Endothelial cell of umbilical vein (primary cell): ENCODE measurements at regions not wholly inside any gene's neighbourhood (a gene's known extent, or its start where the extent isn't known, plus 50 kb on each side); places are given as distances from the start of the nearest gene placed in this dataset.

Experiments used
- BruUV-seq: library from RNA; stranded (reverse); fragments of 400-500 nt; replicated peaks from 2 replicates; lab custom pipeline; 2021; lab: Mats Ljungman, UMichigan
- CTCF ChIA-PET: fragments of 300-600, 350-600 bp; sonication (Branson Sonifier 250); formaldehyde crosslinking; loops from one replicate; lab custom pipeline; 2021; ENCODE audit warnings: antibody characterized with exemption, inconsistent platforms; lab: Charles Lee
- POLR2A ChIA-PET: fragments of 300-600, 350-600 bp; sonication (Branson Sonifier 250); formaldehyde crosslinking; loops from one replicate; lab custom pipeline; 2021; ENCODE audit warnings: antibody characterized with exemption, inconsistent platforms; lab: Charles Lee
- DNase-seq: peaks from one replicate; pipeline ENCODE4 v3.0.0-alpha.2; 2011; ENCODE audit warnings: low read depth, low spot score
- FAIRE-seq: peaks from 2 replicates; lab custom pipeline; 2011; peaks lifted over from hg19 to GRCh38; lab: Jason Lieb, UNC
- H2AFZ ChIP-seq: 2 replicates; pipeline ENCODE4 v1.6.0; 2012; ENCODE audit warnings: low read depth, low read length, control low read depth, inconsistent platforms
- H3K27ac ChIP-seq: 2 replicates; pipeline ENCODE4 v1.5.1; 2011; ENCODE audit warnings: low read depth, mild to moderate bottlenecking, control low read depth, low read length, moderate library complexity; ENCODE audit not compliant: insufficient read depth
- H3K27me3 ChIP-seq, 2 experiments: 2 replicates each; pipeline versions ENCODE4 v1.6.0 to v1.6.1; 2011; ENCODE audit warnings: low read length in 2 of 2, mixed read lengths in 1 of 2; ENCODE audit not compliant: control insufficient read depth in 2 of 2, insufficient read depth in 2 of 2
- H3K36me3 ChIP-seq, 2 experiments: 2 replicates in 1 of 2; 3 replicates in 1 of 2; pipeline ENCODE4 v1.5.1; 2011; ENCODE audit warnings: low read length in 2 of 2, mild to moderate bottlenecking in 1 of 2, moderate library complexity in 1 of 2; ENCODE audit not compliant: control insufficient read depth in 2 of 2, insufficient read depth in 2 of 2; ENCODE audit errors: extremely low read depth in 1 of 2
- H3K4me1 ChIP-seq: 3 replicates; pipeline ENCODE4 v1.5.1; 2011; ENCODE audit warnings: mild to moderate bottlenecking, low read length; ENCODE audit not compliant: control insufficient read depth, insufficient read depth; ENCODE audit errors: extremely low read depth
- H3K4me2 ChIP-seq: 2 replicates; pipeline ENCODE4 v1.6.1; 2011; ENCODE audit warnings: low read length, control low read depth, mixed read lengths; ENCODE audit not compliant: insufficient read depth
- H3K4me3 ChIP-seq, 3 experiments: fragments of 200-600 bp in 1 of 3; sonication (generic), shearing (Covaris generic) in 1 of 3; replicated peaks in 1 of 3; 2 replicates each; pipeline ENCODE4 v1.5.1; 2011 to 2016; ENCODE audit warnings: control low read depth in 3 of 3, low read length in 3 of 3, mild to moderate bottlenecking in 2 of 3, inconsistent platforms in 1 of 3, low read depth in 1 of 3, moderate library complexity in 1 of 3; ENCODE audit not compliant: insufficient read depth in 1 of 3
- H3K79me2 ChIP-seq: 2 replicates; pipeline ENCODE4 v1.6.0; 2012; ENCODE audit warnings: low read length, inconsistent platforms; ENCODE audit not compliant: control insufficient read depth, insufficient read depth
- H3K9ac ChIP-seq: replicated peaks from 2 replicates; pipeline ENCODE3; 2011; ENCODE audit warnings: low read length, control low read depth; ENCODE audit not compliant: insufficient read depth; ENCODE audit errors: extremely low read depth
- H3K9me1 ChIP-seq: replicated peaks from 3 replicates; pipeline ENCODE4 v1.6.0; 2011; ENCODE audit warnings: mild to moderate bottlenecking, low read length; ENCODE audit not compliant: control insufficient read depth, insufficient read depth; ENCODE audit errors: extremely low read depth
- H3K9me3 ChIP-seq: replicated peaks from 2 replicates; pipeline ENCODE4 v1.5.1; 2012; ENCODE audit warnings: low read length, inconsistent platforms; ENCODE audit not compliant: control insufficient read depth, insufficient read depth
- H4K20me1 ChIP-seq: replicated peaks from 2 replicates; pipeline ENCODE3; 2011; ENCODE audit warnings: mild to moderate bottlenecking, low read length; ENCODE audit not compliant: control insufficient read depth, insufficient read depth; ENCODE audit errors: extremely low read depth
- CTCF ChIP-seq, 2 donors: IDR thresholded peaks; 1 replicate in 1 of 2; 2 replicates in 1 of 2; pipeline ENCODE4 v1.5.1; 2011; ENCODE audit warnings: low read length in 2 of 2, mild to moderate bottlenecking in 2 of 2, moderate library complexity in 2 of 2, control low read depth in 1 of 2, inconsistent platforms in 1 of 2, low read depth in 1 of 2; ENCODE audit not compliant: insufficient read depth in 1 of 2; ENCODE audit errors: extremely low read depth in 1 of 2
- EZH2 ChIP-seq: IDR thresholded peaks from 2 replicates; pipeline ENCODE4 v1.6.1; 2012; ENCODE audit warnings: borderline replicate concordance, low read depth, mild to moderate bottlenecking, moderate library complexity, low read length, inconsistent platforms; ENCODE audit not compliant: severe bottlenecking
- FOS ChIP-seq: IDR thresholded peaks from 2 replicates; pipeline ENCODE4 v1.6.1; 2011; ENCODE audit warnings: mild to moderate bottlenecking, low read length, moderate library complexity, borderline replicate concordance; ENCODE audit not compliant: insufficient read depth
- GATA2 ChIP-seq: IDR thresholded peaks from 2 replicates; pipeline ENCODE4 v1.7.0; 2011; ENCODE audit warnings: low read depth, mild to moderate bottlenecking, moderate library complexity, mixed read lengths, low read length; ENCODE audit not compliant: insufficient read length, insufficient read depth
- JUN ChIP-seq: IDR thresholded peaks from 2 replicates; pipeline ENCODE4 v1.6.1; 2011; ENCODE audit warnings: borderline replicate concordance, low read depth; ENCODE audit not compliant: insufficient read length, insufficient read depth
- MAX ChIP-seq: IDR thresholded peaks from 2 replicates; pipeline ENCODE4 v1.6.1; 2011; ENCODE audit not compliant: insufficient read depth, insufficient read length
- MYC ChIP-seq: IDR thresholded peaks from one replicate; pipeline ENCODE4 v1.6.1; 2011; ENCODE audit warnings: mild to moderate bottlenecking, low read depth, low read length
- POLR2A ChIP-seq: IDR thresholded peaks from 2 replicates; pipeline ENCODE4 v1.6.1; 2012; ENCODE audit warnings: low read depth, mild to moderate bottlenecking, control low read depth, low read length
- POLR2AphosphoS5 ChIP-seq: IDR thresholded peaks from 2 replicates; pipeline ENCODE4 v1.6.1; 2012; ENCODE audit warnings: low read depth, mild to moderate bottlenecking, control low read depth, low read length, moderate library complexity; ENCODE audit not compliant: insufficient read depth
- dilution Hi-C: fragments of 300-500 bp; cut with MboI; formaldehyde crosslinking; loops from one replicate; pipeline ENCODE4 v1.15.0; 2019; ENCODE audit warnings: low sequenced_read_pairs; ENCODE audit not compliant: extremely low pct_ligation_motif_present
- intact Hi-C: fragments of 100-400 bp; cut with micrococcal nuclease; formaldehyde crosslinking; loops from one replicate; pipeline ENCODE4 v1.10.0; 2022

- Histone ChIP-seq H3K9me1 (no peaks in the 10 kb centered on the region), H3K4me1 (no peaks in the 10 kb centered on the region), H3K79me2 (no peaks in the 10 kb centered on the region), H3K27ac (no peak overlapping the region), H3K36me3 (no peaks in the 10 kb centered on the region), H2AFZ (no peak overlapping the region), H3K9me3 (no peaks in the 10 kb centered on the region), H3K27me3 (no peaks in the 10 kb centered on the region), H3K9ac (no peak overlapping the region), H4K20me1 (no peaks in the 10 kb centered on the region), H3K4me2 (no peak overlapping the region), H3K4me3 (no peak overlapping the region)
- FAIRE-seq (no peak), DNase-seq (no peak)
- dilution Hi-C loops: no loop called here
- intact Hi-C loops: no loop called here
- POLR2A ChIA-PET: no interaction called here
- CTCF ChIA-PET: interaction anchor here (1.2 kb wide), 1 partner anchor 61 kb away, joined by 3 read pairs; no protein-coding TSS in a partner anchor
- BruUV-seq: no TSS peak
- TF ChIP-seq CTCF (IDR thresholded peaks at IDR 0.05; ENCODE audit: extremely low read depth in 1 of 2, insufficient read depth in 1 of 2, low read depth in 1 of 2, low read length in 2 of 2): no peak
- TF ChIP-seq MAX: no peak
- TF ChIP-seq POLR2AphosphoS5: no peak
- TF ChIP-seq MYC: no peak
- no peak for TF ChIP-seq FOS
- TF ChIP-seq EZH2: no peak
- TF ChIP-seq POLR2A: no peak
- no peak for TF ChIP-seq GATA2
- TF ChIP-seq JUN: no peak
Observed at GRCh38 chr13:105349082-105349723, 1186.3 kb downstream of the EFNB2 start.
